NCI-H1092 treated with DMSO at 0.1 percent for 48 hours (cell line): ENCODE measurements at regions not wholly inside any gene's neighbourhood (a gene's known extent, or its start where the extent isn't known, plus 50 kb on each side); places are given as distances from the start of the nearest gene placed in this dataset.

Experiments
- DNase-seq: peaks from one replicate; lab custom pipeline; 2025; lab: John Stamatoyannopoulos, UW

DNA sequence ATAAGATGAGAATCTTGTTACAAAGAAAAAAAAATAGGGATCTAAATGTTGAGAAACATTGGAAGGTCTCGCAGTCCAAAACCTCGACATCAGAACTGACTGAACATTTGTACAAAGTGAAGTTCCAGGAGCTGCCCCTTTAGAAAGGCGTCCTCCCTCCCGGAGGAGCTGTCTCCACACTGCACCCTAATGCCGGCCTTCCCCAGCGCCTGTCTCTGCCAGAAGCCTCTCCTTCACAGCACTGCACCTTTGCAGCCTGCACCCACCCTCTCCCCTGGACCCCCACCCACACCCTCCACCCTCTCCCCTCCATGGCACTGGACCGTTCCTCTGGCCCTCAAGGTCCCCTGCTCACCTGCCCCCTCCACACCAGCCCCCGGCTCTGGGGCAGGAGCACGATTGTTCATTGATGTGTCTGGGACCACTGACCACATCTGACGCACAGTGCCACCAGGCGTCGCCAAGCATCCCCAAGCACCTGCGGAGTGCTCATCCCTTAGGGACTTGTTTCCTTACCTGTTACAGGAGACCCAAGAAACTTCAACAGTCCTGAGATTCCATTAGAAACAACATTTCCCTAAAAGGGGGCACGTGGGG is 90.3 kb upstream of the SNTG2 start:
- DNase-seq: no peak

DNA sequence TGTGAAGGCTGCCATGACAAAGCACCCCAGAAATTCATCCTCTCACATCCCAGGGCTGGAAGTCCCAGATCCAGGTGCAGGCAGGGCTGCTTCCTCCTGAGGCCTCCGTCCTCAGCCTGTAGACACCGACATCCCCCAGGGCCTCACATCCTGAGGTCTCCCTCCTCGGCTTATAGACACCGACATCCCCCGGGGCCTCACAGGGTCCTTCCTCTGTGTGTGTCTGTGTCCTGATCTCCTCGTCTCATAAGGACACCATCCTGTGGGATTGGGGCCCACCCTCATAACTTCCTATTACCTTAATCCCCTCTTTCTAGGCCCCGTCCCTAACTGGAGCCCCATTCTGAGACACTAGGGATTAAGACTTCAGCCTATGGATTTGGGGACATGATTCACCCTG is 92.0 kb upstream of the SNTG2 start:
- DNase-seq: no peak

DNA sequence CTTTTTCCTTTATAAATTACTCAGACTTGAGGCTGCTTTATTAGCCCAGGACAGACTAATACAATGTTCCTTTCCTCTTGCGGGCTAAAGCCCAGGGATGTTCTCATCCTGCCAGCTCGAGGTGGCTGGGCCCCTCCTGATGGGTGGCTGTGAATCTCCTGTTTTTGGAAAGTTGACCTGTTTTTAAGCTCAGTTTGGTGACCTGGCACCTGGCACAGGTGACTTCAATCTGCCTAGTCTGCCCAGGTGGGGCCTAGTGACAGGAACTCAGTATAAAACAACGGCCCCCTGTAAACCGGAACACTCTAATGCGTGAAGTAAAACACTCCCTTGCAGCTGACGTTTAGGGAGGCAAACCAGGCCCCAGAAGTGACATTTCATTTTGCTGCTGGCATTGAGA is 92.7 kb upstream of the SNTG2 start:
- no peak for DNase-seq

DNA sequence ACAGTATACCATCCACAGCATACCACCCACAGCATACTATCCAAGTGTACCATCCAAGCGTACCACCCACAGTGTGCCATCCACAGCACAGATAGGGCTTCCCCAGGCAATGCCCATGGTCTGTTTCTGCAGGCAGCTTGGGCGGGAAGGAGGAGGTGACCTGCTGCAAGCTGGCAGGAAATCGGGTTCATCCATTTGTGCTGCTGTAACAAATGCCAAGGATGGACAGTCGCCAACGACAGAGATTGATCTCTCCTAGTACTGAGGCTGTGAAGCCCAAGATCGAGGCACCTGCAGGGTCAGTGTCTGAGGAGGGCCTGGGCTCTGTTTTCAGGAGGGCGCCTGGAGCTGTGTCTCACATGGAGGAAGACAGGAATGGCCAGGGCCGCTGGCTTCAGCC is 93.6 kb upstream of the SNTG2 start:
- no peak for DNase-seq

DNA sequence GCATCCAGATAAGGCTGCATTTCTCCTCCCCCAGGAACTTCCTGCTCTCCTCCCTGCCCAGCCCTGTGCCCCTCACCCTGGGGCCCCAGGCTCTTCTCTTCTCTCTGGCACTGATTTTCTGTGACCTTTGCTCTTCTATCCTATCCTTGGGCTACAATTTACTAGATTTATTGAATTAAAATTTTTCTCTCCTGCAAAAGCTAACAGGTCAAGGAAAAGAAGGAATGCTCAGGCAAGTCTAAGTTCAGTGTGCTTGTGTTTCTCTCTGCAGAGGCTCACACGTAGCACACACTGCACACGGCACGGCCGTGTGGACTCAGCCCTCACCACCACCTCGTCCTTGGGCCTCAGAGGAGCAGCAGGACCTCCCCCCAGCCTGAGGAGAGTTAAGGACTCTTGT is 94.2 kb upstream of the SNTG2 start:
- no peak for DNase-seq

DNA sequence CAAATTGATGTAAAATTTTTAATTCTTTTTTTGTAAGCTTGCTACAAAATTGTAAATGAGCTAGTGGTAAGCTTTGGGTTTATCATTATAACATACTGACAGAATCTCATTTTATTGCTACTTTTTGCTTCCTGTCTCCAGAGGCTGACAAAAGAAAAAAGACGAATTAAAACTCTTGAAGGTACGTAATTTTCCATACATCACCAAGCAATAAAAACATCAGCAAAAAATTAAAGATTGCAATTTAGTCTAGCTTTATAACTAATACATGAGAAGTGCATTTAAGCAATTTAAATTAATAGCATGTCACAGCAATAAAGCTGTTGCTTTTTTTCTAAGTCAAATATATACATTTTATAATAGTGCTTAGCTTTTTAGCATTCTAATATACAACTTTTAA is 94.6 kb upstream of the SNTG2 start:
- no peak for DNase-seq

DNA sequence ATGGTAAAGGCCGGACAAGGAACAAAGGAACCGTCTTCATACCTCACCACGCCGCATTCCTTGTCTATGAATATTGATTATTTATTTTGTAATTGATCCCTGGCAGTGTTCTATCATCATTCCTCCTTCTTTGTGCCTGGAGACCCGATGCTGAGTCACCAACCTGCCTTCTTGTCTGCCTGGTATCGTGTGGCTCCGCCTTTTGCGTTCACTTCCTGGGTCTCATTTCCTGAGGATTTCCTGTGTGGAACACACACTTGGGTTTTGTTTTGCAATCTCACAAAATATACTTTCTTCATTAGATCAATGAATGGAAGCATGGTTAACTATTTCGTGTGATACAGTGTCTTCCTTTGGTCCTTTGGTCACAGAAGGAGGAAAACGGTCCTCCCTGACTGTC is 95.5 kb upstream of the SNTG2 start:
- no peak for DNase-seq

DNA sequence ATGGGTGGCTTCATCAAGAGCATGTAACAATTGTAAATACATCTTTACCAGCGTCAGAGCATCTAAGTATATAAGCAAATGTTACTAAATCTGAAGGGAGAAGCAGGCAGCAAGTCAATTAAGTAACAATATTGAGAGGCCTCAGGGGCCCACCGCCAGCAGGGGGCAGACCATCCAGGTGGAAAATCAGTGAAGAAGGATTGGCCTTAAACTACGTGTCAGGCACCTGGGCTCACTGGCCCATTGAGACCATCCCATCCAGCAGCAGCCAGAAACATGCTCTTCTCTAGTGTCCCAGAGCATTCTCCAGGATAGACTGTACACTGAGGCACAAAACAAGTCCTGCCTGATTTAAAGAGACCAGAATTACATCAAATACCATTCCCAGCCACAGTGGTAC is 96.2 kb upstream of the SNTG2 start:
- DNase-seq: peak; percentile 36

DNA sequence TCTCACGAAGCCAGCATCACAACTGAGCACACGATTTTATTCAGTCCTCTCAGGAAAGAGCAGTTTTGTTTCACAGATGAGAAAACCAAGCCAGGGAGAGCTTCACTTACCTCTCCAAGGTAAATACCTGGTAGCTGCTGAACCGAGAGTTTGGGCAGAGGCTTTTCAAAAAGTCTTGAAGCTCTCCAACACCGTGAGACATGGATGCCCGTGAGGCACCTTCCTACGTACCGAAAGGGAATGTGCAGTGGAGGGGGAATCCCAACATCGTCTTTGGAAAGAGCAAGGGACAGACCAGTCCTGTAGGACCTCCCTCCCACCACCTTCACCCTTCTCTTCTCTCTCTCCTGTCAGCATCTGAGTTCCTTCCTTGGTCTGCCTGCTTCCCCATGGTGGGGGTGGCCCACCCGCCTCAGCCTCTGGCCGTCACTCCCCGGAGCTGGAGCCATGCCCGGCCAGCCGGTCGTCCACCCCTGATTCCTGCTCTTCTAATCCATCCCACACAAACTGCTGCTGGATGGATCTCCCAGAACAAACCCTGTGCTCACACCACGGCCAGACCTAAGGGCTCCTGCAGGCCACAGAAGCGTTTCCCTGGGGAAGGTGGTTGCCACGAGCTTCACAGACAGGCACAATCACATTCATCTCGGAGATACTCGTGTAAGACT is 97.3 kb upstream of the SNTG2 start:
- no peak for DNase-seq

DNA sequence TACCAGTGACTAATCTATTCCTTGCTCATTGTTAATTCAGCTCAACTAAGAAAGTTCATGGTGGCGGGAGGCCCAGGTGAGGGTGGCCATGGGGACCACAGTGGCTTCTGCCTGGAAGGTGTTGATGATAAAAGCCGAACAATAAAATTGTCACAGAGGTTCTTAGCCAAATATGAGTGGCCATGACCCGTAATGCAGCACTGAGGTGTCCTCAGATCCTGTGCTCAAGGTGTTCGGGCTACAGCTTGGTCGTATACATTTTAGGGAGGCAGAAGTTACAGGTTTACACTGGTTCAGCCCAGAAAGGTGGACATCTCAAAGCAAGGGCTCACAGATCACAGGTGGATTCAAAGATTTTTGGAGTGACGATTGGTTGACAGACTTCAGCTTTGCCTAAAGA is 98.5 kb upstream of the SNTG2 start:
- no peak for DNase-seq

DNA sequence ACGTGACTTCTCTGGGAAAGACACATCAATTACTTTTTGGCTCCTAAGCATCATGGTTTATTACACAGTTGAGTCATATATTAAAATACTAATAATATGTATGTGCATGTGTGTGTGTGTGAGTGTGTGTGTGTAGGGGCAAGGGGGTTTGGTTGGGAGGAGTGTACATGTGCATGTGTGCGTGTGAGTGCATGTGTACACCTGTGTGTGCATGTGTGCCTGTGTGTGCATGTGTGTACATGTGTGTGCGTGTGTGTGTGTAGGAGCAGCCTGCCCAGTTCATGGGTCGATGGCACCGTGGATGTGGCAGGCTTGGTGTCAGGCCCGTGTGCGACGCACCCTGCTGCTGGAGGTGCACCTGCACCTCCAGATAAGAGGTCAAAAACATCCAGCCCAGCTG is 99.0 kb upstream of the SNTG2 start:
- DNase-seq: no peak

DNA sequence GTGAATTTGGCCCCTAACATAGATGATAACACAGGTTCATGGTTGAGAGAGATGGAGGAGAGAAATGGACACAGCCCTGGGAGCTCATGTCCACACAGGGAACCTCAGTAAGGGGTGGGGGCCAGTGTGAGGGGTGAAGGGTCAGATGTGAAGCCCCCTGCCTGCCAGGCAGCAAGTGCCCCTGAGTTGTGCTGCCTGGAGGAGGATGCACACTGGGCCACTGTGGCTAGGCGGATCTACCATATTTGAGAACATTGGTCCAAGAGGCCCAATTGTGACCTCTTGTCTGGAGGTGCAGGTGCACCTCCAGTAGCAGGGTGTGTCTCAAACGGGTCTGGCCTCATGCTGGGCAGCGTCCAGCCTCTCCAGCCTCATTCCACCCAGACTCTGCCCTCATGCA is 99.6 kb upstream of the SNTG2 start:
- DNase-seq: no peak

DNA sequence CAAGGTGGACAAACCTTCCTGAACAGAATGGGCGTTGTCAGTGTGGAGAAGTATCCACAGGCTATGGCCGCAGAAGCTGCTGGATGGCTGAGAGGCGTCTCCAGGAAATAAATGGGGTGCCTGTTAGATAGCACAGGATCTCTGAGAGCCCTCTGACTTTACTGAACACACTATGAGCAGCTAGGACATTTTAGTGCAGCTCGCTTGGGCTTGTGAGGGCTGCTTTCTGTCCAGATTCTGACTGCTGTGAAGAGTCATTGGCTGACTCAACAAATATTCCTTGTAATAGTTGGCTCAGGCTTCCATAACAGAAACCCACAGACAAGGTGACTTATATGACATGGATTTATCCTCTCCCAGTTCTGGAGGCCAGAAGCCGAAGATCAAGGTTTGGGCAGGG is 100.2 kb upstream of the SNTG2 start:
- no peak for DNase-seq

DNA sequence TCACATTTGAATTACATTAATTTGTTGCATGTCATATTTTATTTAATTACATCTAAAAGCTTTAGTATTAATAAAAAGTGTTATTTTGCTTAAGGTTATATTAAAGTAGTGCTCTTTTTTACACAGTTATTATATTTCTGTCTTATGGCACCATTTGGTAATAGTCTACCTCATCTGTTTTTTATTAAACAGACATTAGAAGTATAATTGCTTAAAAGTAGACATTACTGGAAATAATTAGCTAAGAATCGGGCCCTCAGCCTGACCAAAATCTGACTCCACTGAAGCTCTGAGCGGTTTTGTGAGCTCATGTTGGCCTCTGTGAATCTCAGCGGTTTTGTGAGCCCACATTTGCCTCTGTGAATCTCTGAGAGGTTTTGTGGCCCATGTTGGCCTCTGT is 102.5 kb upstream of the SNTG2 start:
- DNase-seq: no peak

DNA sequence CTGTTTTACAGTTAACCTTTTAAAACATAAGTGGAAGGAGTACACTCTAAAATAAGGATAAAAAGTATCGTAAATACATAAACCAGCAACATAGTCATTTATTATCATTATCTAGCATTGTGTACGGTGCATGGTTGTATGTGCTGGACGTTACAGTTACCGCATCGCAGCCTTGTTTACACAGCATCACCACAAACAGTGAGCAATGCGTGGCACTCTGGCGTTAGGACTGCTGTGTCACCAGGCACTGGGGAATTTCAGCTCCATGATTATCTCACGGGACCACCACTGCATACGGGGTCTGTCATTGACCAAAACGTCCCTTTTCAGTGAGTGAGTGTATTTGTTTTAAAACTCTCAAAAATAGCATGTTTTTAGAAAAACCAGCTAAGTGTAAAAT is 103.0 kb upstream of the SNTG2 start:
- DNase-seq: no peak

DNA sequence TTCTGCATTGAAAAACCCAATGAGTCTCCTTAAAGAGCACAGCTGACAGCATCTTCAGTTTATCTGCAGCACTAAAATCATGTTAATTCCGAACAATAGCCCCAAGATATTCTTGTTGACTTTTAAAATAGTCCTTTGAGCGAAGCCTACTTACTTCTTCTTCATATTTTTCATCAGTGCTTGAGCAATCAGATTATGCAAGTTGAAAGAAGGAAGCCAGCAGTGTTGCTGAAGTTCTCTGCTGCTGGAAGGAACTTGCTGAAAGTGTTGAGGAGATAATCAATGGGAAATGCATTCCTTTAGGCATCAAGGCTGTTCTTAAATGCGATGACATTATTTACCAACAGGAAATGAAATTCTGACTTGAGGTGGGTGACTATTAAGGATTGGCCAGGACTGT is 105.9 kb upstream of the SNTG2 start:
- no peak for DNase-seq

DNA sequence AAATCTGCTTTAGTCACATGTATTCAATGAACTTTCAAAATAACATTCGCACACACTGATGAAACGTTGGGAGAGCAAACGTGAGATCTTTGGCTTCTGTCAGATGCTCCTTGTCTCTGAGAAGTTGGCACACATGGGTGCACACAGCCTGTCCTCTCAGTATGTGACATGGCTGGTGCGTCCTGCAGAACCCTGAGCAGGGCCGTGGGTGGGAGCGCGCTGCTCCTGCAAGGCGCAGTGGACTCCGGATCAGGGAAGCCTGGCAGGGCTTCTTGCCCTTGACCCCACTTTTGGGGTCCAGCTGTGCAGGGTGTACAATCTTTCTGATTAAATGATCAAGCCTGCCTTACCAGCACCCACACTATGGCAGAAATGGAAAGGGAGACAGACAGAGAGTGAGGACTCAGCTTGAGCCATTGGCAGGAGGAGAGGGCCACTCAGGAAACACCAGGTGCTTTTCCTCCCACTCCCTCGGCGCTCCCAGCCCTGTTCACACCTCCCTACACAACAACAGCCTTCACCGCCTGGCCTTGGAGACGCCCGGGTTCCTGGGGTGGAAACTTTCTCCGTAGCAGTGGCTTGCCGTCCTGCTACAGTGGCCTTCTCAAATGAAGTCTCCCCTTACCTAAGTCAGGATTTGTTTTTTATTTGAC is 108.4 kb upstream of the SNTG2 start:
- no peak for DNase-seq

DNA sequence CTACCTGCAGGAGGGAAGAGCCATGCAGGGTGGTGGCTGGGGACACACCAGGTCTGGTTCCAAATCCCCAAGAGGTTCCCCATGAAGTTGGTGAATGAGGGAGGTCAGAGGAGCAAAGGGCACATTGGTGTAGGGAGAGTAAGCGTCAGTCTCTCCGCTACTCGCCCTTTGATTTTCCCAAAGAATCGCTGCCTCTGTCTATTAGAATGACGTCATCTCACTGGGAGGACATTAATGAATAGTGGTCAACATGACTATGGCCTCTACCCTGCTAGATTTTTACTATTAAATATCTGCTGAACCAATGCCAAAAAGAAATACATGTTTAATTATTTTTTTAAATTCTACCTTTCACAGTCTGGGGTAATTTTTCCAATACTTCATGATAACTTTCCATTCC is 109.6 kb upstream of the SNTG2 start:
- DNase-seq: no peak

DNA sequence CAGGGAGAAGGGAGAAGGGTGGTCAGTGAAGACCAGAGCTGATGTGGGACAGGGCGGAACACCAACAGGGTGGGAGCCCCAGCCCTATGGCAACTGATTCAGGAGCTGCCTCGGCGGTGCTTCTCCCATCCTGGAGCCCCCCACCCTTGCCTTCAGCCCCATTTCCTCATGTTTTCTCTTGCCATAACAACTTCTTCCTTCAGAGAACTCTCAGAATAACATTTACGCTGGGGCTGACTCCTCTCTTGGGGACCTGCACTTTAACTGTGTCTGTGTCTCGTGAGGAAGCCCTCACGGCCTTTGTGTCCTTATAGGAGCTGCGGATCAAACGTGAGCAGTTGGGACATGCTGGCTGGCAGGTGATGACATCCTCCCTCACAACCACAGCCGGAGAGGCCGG is 116.4 kb upstream of the SNTG2 start:
- DNase-seq: no peak

DNA sequence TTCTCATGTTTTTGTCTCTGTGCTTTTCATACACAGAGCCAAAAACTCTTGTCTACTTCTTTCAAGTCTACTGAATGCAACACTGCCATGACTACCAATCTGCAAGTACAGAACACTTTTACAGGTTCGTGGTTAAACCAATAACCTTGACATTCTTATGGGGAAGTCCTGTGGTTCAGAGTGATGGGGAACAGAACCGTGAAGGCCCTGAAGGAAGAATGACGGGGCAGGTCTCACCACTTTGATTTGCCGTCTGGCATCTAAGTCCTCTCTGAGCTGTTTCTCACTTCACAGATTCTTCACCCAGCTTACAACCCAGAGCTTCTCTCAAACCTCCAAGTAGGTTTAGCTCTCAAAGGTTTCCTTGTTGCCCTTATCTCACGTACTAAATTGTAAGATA is 117.5 kb upstream of the SNTG2 start:
- no peak for DNase-seq

DNA sequence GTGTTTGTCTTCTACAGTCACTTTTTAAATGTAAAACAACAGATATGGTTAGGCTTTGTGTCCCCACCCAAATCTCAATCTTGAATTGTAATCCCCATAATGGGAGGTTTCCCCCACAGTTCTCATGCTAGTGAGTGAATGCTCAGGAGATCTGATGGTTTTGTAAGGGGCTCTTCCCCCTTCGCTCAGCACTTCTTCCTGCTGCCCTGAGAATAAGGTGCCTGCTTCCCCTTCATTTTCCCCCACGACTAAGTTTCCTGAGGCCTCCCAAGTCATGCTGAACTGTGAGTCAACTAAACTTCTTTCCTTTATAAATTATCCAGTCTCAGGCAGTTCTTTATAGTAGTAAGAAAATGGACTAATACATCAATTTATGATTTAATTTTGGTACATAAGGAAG is 118.0 kb upstream of the SNTG2 start:
- no peak for DNase-seq

DNA sequence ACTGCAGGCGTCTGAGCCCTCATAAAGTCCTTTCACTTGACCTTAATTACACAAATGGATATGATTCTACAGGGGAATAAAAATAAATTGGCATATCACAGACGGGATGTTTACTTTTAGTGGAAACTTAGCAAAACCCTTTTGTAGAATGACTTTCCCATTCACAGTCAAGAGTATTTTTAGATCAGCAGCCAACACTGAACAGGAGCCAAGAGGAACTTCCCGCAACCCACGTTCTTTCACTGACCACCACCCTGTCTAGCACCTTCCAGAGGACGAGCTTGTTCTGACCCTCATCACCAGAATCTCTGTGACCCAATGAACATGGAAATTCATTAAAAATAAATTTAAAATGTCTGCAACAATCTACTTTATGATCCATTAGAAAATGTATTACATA is 119.0 kb upstream of the SNTG2 start:
- DNase-seq: no peak

DNA sequence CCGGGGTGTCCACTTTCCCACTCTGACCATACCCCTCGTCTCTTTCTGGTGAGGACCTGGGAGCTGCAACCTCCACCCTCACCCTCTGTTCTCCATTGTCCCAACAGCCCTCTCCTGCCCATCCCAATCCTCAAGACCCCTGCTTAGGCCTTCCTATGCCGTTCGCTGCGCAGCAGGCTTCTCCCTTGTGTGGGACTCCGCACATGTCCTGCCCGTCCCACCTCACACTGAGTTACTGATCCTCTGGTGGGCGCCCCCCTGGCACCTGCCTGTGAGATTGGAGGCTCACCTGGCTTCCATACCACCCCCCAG is 119.5 kb upstream of the SNTG2 start:
- DNase-seq: no peak
